GM12878 (cell line): ENCODE measurements at regions not wholly inside any gene's neighbourhood (a gene's known extent, or its start where the extent isn't known, plus 50 kb on each side); places are given as distances from the start of the nearest gene placed in this dataset.

Source experiments
- CHD4 ChIP-seq: fragments of 200-600 bp; sonication (generic); IDR thresholded peaks from 2 replicates; pipeline ENCODE4 v1.6.1; 2016; ENCODE audit warnings: mild to moderate bottlenecking
- CTCF ChIP-seq, 3 experiments: IDR thresholded peaks in 2 of 3; conservative IDR thresholded peaks in 1 of 3; 2 replicates each; pipeline ENCODE4 v1.5.1; 2011; ENCODE audit warnings: low read depth in 3 of 3, low read length in 3 of 3, mild to moderate bottlenecking in 3 of 3, control low read depth in 2 of 3, moderate library complexity in 2 of 3, inconsistent platforms in 1 of 3, mixed read lengths in 1 of 3; ENCODE audit not compliant: control insufficient read depth in 2 of 3, insufficient read depth in 1 of 3; ENCODE audit errors: extremely low read depth in 1 of 3
- POLR2A ChIP-seq: IDR thresholded peaks from 2 replicates; pipeline ENCODE4 v1.6.1; 2011; ENCODE audit warnings: low read depth, mild to moderate bottlenecking, low read length
- POLR2AphosphoS2 ChIP-seq: IDR thresholded peaks from 2 replicates; pipeline ENCODE4 v1.6.1; 2011; ENCODE audit warnings: low read depth, mild to moderate bottlenecking, low read length, improper control_type of control experiment, moderate library complexity

GRCh38 chr5:78716206-78716605, 67.6 kb upstream of the LHFPL2 start:
- no peak for TF ChIP-seq POLR2A
- no peak for TF ChIP-seq CHD4
- no peak for TF ChIP-seq CTCF (IDR thresholded peaks at IDR 0.05 in 2 of 3, conservative IDR thresholded peaks at IDR 0.05 in 1 of 3; ENCODE audit: control insufficient read depth in 2 of 3, extremely low read depth in 1 of 3, insufficient read depth in 1 of 3, low read depth in 3 of 3, low read length in 3 of 3)
- no peak for TF ChIP-seq POLR2AphosphoS2
